Muscle of back (tissue), 3 donors: ENCODE measurements at regions not wholly inside any gene's neighbourhood (a gene's known extent, or its start where the extent isn't known, plus 50 kb on each side); places are given as distances from the start of the nearest gene placed in this dataset.

ENCODE experiments used
- DNase-seq, 3 donors: peaks; one replicate each; pipeline versions ENCODE4 v3.0.0 to v3.0.0-alpha.2; 2013

DNA sequence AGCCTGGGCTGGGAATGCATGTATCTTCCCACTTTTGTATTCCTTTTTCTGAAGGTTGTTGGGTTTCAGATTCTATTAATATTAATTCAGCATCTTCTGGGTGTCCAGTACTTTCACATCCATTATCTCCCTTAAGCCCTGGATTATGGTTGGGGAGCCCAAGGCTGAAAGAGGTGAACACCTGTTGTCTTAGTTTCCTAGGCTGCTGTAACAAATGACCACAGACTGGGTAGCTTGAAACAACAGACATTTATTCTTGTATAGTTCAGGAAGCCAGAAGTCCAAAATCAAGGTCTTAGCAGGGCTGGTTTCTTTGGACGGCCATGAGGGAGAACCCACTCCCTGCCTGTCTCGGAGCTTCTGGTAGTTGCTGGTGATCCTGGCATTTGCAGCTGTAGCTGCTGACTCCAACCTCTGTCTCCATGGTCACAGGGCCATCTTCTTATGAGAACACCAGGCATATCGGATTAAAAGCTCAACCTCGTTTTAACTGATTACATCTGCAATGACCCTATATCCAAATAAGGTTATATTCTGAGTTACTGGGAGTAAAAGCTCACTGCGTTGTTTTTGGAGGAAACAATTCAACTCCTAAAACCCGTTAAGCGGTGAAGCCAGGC is 68.2 kb upstream of the CLMN start:
- DNase-seq, result no peak

DNA sequence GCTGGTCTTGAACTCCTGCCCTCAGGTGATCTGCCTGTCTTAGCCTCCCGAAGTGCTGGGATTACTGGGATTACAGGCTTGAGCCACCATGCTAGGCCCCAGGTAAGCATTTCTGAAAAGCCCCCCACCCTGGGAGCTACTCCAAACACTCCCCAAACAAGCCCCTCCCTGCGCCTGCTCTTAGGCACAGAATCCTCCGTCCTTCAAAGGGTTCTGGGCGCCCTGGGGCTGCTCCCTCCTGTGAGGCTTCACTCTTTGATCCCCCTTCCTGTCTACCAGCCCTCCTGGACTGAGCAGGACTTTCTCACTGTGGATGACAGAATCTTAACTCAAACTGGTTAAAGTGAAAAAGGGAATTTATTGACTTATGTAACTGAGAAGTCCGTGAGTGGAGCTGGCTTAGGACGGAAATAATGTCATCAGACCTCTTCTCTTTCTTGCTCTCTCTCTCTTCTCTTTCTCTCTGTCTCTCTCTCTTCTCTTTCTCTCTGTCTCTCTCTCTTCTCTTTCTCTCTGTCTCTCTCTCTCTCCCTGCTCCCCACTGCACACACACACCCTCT is 66.9 kb upstream of the CLMN start:
- DNase-seq, result no peak

DNA sequence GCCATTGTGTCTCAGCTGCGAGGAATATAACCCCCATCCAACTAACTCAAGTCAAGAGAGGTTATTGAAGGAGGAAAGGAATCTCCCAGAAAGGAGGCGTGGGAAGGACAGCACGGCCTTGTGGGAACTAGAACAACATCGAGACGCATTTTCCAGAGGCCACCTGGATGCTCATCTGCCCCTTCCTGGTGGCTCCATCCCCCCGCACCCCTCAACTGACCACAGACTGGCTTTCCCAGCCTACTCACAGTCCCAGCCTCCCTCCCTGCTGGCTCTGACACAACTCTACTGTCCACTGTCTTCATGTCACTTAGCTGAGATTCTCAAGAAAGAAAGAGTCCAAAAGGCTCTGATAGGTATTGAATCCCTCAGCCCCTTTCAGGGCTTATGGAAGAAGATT is 66.0 kb upstream of the CLMN start:
- no peak for DNase-seq

DNA sequence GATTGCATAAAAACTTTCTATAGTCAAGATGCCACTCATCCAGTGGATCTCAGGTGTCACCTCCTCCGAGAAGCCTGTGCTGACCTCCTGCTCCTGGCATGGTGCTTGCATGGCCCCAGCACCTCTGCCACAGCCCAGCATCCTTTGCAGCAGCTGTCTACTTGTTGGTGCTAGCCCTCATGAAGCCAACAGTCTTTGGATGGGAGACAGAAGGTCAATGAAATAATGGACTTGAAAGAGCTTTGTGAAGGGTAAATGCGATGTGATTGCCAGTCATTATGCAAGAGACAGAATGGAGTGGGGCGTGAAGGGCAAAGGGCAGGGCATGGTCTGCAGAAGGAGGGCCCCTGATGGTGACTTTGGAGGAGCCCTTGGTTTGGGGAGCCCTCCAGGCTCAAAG is 63.0 kb upstream of the CLMN start:
- no peak for DNase-seq

DNA sequence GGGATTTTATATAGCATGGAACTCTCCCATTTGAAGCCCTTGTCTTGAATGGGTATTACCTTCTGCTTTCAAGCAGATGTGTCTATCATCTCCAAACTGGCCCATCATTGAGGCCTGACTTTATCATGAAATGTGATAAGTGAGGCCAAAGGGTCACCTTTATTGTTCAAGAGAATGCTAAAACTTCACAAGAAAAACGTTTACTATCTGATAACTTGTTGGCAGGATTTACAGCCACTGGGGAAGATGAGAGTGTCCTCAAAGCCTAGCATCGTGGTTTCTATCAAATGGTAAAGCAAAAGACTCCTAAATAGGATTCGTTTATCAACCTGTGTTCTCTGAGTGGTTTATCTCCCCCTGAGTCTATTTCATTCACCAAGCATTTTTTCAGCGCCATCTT is 62.0 kb upstream of the CLMN start:
- no peak for DNase-seq

DNA sequence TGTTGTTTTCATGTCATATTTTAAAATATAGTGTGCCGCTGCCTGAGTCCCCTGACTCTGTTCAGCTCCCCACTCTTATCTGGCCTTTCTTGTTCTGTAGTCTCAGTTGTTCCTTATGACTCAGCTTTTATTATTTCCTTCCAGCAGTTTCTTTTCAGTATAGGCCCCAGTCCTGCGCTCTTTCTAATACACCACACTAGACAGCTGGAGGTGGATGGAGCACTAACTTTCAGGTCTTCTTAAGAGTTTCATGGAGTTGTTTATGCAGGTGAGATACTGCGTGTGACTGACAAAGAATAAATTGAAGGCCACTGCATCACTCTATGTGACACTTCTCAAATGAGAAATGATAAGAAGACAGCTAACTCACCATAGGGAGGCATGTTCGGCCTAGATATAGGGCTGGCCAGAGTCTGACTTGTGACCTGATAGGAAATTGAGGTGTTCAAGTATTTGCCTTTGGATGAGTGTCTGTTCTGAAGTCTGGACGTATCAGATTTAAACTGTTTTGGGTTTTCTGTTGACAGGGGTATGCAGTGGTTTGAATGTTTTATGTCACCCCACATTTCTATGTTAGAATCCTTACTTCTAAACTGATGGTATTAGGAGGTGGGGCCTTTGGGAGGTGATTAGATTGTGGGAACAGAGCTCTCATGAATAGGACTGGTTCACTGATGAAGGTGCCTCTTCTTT is 60.8 kb upstream of the CLMN start:
- DNase-seq, result no peak

DNA sequence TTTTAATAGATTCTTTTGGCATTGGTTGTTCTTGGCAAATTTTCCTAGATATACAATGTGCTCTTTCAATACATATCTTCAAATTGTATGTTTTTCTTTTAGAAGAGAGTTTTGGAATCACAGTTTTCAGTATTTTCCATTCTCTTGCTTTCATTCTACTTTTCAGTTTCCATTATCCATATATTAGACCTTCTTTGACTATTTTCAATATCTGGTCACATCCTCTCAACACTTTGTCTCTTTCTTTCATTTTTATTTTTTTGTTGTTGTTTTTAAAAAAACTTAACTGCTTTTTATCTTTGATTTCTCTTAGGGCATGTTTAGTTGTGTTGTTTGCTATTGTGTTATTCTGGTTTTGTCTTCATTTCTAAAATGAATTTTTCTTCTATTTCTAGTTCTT is 59.9 kb upstream of the CLMN start:
- DNase-seq, result no peak

DNA sequence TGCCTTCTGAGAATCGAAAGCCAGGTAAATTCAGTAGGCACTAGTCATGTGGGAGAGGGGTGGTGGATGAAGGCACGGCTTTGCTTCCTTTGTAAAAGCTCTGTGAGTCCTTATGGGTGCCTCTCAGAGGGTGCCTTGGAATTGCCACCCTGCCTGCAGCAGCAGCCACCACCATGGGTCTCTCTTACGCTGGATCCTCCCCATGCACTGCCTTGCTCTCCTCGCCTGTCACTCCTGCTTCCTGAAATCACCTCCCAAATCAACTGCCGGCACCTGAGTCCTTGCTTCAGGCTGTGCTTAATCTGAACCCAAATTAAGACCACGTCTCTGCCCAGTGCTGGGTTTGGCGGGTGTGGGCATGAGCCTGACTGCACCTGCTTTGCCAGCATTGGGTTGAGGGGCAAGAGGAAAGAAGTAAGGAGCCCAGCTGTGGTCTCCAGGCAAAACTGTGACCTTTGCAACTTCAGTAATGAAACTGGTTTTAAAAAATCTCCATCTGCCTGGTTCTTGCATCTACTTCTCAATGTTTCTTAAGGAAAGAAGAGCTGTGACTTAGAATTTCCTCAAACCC is 55.9 kb upstream of the CLMN start:
- DNase-seq, result no peak

DNA sequence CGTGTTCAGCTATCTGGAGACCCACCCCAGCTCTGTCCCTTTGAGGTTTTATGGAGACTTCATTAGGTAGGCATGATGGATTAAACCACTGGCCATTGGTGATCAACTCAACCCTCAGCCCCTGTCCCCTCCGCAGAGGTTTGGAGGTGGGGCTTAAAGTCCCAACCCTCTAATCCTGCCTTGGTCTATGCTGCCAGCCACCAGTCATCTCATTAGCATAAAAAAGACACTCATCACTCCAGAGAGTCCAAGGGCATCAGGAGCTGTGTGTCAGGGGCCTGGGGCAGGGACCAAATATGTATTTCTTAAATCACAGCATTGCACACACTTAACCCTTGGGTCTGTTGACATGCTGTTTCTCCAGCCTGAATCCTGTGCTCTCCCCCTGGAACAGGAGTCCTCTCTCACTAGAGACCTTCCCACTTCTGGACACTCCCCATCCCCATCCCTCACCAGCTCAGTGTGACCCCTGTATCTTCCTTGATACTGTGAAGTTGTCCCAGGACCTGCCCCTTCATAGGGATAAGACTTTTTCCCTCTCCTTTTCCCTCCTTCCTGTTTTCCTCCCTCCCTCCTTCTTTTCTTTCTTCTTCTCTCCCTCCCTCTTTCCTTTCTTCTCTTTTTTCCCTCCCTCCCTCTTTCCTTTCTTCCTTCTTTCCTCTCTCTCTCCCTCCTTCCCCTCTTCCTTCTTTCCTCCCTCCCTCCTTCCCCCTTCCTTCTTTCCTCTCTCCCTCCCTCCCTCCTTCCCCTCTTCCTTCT is 54.7 kb upstream of the CLMN start:
- DNase-seq, result no peak

DNA sequence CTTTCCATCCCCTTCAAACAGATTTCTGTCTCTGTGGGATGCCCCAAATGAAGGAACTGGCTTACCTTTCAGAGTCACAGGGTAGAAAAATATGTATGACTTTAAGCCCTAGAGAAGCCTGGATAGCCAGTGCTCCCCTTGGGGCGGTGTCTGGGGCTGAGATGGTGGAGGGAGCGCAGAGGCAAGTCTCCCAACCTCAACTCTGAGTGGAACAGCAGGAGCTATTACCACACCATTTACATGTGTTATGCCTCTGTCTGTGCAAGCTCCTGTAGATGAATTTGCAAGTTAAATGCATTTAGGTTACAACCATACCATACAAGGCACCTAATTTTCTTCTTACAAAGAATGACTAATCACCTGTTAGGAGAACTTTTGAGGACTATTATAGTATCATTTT is 50.4 kb upstream of the CLMN start:
- no peak for DNase-seq
